Renal cortex interstitium (tissue), 11 donors: ENCODE measurements at regions not wholly inside any gene's neighbourhood (a gene's known extent, or its start where the extent isn't known, plus 50 kb on each side); places are given as distances from the start of the nearest gene placed in this dataset.
"Not testable (repeated sequence)": the region's sequence is repeated elsewhere in the genome, so short reads cannot be mapped to it uniquely, and the experiment has no call there.

ENCODE experiments used
- DNase-seq, 11 donors: peaks; one replicate each; pipeline ENCODE4 v3.0.0-alpha.2; 2013; ENCODE audit warnings: low read depth in 9 of 11, low spot score in 4 of 11; ENCODE audit errors: extremely low read depth in 1 of 11

- no peak for DNase-seq
Measured at GRCh38 chr4:66451741-66452140, 781.5 kb upstream of the EPHA5 start.

- DNase-seq = no peak
Measured at GRCh38 chr4:66443008-66443407, 772.7 kb upstream of the EPHA5 start.

GRCh38 chr4:66439508-66439907 is 769.2 kb upstream of the EPHA5 start:
- no peak for DNase-seq

- DNase-seq = no peak
Measured at GRCh38 chr4:66433706-66434105, 763.4 kb upstream of the EPHA5 start.

GRCh38 chr4:66430856-66431255 is 760.6 kb upstream of the EPHA5 start:
- DNase-seq = no peak

GRCh38 chr4:66429276-66429675 is 759.0 kb upstream of the EPHA5 start:
- no peak for DNase-seq

GRCh38 chr4:66416425-66416824 is 746.1 kb upstream of the EPHA5 start:
- DNase-seq = no peak

GRCh38 chr4:66404141-66404540 is 733.9 kb upstream of the EPHA5 start:
- no peak for DNase-seq

GRCh38 chr4:66376921-66377320 is 706.6 kb upstream of the EPHA5 start:
- DNase-seq = no peak

GRCh38 chr4:66376396-66376795 is 706.1 kb upstream of the EPHA5 start:
- no peak for DNase-seq

- no peak for DNase-seq
Measured at GRCh38 chr4:66373268-66373667, 703.0 kb upstream of the EPHA5 start.

- DNase-seq = no peak
Measured at GRCh38 chr4:66372706-66373105, 702.4 kb upstream of the EPHA5 start.

- no peak for DNase-seq
Measured at GRCh38 chr4:66367043-66367660, 696.9 kb upstream of the EPHA5 start.

- not testable (repeated sequence) for DNase-seq
Measured at GRCh38 chr4:66360395-66360794, 690.1 kb upstream of the EPHA5 start.

- DNase-seq = no peak
Measured at GRCh38 chr4:66357316-66357715, 687.0 kb upstream of the EPHA5 start.

GRCh38 chr4:66355328-66355727 is 685.0 kb upstream of the EPHA5 start:
- DNase-seq = no peak

GRCh38 chr4:66351761-66352160 is 681.5 kb upstream of the EPHA5 start:
- DNase-seq = no peak

GRCh38 chr4:66340286-66340893 is 670.1 kb upstream of the EPHA5 start:
- DNase-seq = no peak

- no peak for DNase-seq
Measured at GRCh38 chr4:66339007-66339406, 668.7 kb upstream of the EPHA5 start.

GRCh38 chr4:66331761-66332160 is 661.5 kb upstream of the EPHA5 start:
- no peak for DNase-seq

GRCh38 chr4:66330125-66330524 is 659.8 kb upstream of the EPHA5 start:
- DNase-seq = no peak
